Fibroblast of skin of left biceps (primary cell): ENCODE measurements at regions not wholly inside any gene's neighbourhood (a gene's known extent, or its start where the extent isn't known, plus 50 kb on each side); places are given as distances from the start of the nearest gene placed in this dataset.

ENCODE experiments used
- DNase-seq, 2 experiments: peaks; one replicate each; pipeline ENCODE4 v3.0.0-alpha.2; 2013; ENCODE audit warnings: low read depth in 2 of 2

DNA sequence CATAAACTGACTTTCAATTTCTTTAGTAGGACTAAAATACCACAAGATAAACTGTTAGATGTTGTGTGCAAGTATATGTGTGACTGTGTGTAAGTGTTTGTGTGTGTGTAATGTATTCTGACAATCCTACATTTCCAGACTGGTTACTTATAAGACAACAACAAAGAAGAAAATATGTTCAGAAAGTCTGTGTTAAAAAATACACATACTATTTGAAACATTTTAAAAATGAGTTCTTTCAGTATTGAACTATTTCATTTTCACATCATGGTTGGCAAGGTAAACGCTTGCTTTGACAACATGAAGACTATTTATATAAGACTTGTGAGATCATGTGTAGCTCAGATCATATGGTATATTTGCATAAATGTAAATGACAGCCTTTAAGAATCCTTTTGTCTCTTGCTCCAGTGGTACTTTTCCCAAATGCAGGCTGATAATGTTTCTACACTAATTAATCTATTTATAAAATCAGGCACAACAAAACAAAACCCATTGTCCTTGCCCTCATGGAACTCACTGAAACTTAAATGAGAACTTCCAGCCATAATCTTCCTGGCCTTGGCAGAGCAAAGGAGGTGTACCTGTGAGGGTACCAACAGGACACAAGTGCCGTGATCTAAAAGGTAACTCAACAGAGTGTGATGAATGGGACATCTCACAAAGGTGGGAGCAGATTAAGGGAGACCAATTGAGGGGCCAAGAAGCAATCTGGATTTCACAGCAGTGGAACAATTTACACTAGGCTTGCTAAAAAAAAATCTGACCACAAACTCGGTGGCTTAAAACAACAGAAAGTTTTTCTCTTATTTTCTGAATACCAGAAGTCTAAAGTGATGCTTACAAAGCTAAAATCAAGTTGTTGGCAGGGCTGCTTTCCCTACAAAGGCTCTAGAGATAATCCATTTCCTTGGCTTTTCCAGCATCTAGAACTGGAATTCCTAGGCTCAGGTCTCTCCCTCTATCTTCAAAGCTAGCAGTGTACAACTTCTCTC is 349.0 kb downstream of the TBC1D4 start:
- no peak for DNase-seq

DNA sequence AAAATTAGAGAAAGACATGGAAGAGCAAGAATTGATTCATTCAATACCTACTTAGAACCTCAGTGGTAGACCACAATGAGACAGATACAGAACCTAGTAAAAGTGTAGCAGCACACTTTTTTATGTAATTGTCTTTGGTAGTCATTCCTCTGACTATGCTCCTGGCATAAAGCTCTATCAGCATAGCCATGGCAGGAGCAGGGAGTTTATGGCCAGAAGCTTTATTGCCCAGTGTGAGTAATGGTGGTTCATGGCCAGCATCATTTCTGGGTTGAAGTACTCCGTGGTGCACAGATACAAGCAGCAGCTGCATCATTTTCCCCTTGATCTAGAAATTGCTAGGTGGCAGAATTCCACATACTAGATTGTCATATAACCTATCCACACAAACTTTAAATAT is 352.6 kb downstream of the TBC1D4 start:
- DNase-seq = no peak

DNA sequence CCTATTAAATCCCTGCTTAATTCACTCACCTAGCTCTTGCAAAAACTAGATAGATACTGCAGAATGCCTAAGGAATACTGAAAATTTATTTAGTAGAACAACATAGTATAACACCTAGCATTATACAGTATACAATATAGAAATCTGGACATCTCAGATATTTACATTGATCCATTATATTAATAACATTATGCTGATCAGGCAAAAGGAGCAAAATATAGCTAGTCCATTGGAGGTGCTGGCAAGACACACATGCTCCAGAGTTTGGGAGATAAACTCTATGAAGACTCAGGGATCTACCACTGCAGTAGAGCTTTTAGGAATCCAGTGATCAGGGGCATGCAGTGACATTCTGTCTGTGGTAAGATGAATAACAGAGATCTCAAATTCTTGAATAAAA is 357.6 kb downstream of the TBC1D4 start:
- no peak for DNase-seq

DNA sequence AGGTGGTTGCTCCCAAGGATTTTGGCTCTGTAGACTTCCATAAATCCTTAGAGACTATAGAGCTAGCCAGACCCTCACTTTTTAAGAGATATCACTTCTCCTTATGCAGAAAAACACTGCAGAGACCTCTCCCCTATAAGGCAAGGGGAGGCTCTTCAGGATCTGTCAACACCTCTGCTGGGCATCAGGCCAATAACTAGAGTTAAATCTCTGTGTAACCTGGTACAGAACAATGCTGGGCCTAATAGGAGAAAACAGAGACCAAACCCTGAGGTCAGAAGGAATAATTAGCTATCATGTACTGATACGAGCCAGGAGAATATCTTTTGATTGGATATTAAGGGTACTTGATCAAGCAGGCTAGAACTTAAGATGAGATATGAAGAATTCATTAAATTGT is 358.5 kb downstream of the TBC1D4 start:
- no peak for DNase-seq

DNA sequence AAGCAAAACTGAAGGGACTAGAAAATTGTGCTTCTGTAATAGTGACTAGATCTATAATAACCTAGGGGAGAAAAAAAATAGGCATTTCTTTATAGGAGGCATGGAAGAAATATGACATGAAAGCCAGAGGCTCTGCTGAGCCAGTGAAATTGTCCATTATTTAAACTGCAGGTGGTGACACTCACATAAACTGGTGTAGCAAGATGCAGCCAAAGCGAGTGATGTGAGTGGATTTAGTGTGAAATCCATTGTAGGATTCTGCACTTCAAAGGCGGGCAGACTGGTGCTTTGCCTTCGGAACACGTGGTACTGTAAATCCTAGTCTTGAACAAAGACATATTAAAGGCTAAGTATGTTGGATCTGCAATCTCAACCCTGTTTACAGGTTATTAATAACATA is 361.9 kb downstream of the TBC1D4 start:
- no peak for DNase-seq

DNA sequence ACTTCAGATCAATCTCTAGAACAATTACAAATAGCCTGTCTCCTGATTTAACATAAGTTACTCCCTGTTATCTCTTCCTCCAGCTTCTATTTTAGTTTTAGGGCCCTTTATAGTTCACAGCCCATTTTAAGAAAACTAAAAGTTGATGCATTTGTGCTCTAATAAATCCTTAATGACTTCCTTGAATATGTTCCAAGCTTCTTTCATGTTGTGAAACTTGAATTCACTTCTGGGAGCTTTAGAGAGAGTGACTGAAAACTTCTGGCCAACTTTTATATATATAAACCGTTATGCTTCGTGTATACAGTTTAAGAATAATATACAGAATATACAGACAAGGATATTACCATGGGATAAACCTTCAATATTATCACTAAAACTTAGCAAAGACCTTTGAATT is 366.8 kb downstream of the TBC1D4 start:
- no peak for DNase-seq

DNA sequence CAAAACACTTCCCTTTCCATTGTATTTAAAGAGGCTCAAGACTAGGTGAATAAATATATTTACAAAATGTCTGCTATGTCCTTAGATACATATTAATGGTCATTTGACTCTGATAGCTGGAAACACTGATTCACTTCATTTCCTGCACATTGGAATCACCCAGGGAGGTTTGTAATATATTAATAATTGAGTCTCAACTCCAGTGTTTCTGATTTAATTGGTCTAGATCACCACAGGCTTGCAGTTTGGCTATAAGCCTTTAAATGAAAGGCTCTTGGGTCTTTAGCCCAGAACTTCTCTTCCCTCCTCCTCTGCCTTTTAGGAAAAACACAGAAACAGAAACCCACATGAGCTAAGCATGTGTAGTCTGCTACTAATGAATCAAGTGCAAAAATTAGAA is 378.0 kb downstream of the TBC1D4 start:
- no peak for DNase-seq

DNA sequence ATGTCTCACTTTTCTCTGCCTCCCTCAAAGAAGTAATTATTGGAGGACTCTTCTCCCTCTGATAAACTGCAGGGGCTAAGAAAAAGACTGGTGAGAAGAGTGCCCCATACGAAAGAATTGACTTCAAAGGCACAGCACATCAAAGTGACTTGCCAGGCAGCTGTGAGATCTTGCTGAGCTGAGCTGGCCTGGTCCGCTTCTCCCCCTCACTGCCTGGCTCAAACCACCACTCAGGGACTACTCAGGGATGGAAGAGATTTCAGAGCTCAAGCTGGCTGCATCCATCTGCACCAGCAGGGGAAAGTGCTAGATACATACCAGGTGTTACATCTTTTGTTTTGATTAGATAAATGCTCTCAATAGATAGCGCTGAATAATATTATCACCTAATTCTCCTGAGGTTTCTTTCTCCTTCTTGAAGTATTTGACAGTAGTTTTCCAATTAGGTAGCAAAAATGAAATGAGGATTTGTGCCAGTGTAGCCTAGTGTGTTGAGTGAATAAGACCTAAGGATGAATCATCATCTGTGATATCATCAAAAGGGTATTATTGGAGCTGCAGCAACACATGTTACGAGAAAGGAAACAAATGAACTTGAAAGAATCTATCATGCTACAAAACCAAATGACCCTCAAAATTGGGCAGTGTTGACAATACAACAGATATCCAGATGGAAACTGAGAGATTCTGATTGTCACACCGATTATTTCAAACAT is 379.8 kb downstream of the TBC1D4 start:
- peak; percentile 6 to 10 for DNase-seq

DNA sequence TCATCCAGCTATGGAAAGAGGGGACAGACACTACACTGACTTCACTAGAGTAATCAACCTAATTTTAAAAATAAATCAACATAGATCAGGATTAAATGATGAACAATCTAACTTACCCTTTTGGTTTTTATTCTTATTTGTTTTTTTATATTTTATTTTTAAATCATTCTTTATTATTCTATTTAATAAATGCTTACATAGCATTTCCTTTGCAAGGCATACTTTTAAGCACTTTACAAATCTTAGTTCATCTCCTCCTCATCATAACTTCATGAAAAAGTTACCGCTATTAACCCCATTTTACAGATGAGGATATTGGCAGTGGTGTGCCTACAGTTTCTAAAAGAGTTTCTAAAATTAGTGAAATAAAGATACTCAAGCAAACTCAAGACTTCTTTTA is 380.6 kb downstream of the TBC1D4 start:
- no peak for DNase-seq

DNA sequence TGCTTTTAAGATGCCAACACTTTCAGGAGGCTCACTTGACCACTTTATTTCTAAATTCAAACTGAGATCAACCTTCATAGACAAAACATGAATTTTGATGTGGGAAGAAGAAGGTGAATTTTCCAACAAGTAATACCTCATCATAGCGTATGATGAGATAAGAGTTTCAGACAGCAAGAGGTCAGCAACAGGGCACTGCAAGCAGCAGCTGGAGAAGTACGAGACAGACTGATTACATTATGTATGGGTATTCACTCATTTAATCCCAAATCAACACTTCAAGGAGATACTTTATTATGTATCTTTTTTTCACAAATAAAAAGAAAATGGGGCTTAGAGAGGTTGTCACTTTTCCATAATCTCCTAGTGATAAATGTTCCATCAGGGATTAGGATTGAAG is 389.8 kb downstream of the TBC1D4 start:
- no peak for DNase-seq

DNA sequence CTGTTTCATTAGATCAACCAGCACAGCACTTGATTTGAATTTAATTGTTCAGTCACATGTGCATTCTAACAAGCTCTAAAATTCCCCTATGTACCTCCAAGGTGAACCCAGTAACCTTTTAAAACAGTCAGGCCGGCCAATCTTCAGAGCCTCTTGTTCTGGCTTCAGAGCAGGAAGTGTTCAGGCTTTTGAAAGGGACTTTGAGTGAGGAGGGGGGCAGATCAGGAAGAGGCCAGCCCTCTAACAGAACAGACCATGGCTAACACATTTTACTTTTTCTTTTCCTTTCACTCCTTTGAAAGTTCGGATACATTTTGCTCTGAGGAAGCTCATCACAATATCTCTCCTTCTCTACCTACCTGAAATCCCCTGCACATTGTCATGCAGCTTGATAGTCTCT is 390.3 kb downstream of the TBC1D4 start:
- no peak for DNase-seq

DNA sequence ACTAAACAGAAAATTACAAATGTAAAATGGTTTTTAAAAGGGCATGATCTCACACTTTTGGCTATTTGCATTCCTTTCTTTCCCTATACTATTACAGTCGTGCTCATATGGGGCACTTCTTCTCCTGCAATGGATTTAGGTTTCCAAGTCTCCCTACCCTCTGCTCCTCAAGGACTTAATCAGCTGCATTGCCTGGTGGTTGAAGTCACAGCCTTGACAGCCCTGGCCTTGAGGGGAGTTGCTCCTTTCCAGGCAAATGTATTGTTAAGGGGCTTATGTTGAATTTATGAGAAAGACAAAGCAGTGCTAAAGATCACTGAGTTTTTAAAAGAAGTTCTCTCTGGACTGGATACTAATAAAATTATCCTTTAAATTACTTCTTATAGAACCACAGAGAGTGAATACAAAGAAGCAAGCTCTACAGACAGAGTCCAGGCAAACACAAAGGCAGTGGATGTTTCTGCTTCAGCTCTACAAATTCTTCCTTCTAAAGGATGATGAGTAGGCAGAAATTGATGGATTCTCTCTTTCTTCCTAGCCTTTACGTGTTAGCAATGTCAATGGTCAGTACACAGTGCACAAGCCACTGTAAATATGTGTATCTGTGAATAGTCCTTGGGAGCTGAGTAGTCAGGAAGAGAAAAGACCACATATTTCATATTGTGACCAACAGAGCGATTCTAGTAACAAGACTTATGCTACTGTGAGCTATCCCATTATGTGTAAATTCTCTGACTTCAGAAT is 390.9 kb downstream of the TBC1D4 start:
- DNase-seq = no peak

DNA sequence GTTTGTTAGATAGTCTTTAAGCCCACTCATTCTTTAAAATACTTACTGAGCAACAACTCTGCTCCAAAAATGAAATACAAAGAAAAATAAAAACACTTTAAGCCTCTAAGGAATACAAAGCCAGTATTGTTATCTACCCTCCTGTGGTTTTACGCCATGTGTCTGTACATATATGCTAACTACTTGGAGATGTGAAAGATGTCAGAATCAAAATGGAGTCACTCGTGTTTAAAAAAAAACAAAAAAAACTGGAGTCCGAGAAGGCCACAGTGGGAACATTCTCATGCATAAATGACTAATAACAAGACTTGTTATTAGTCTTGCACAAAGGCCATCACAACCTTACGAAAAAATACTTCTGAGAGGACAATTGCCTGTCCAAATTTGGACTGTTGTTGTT is 393.1 kb downstream of the TBC1D4 start:
- DNase-seq = no peak

DNA sequence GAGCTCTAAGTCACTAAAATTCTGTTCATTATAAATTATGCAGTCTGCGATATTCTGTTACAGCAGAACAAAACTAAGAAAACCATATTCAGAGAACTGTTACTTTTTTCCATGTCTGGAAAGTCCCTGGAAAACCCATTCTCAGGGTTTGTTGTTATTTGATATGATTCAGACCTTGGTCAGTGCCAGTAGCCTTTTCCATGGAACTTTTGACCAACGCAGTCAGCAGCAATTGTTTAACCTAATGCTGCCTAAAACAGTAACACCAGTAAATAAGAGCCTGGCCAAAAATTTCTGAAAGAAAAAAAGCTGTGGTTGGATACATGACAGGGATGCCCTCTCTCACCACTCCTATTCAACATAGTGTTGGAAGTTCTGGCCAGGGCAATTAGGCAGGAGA is 402.7 kb downstream of the TBC1D4 start:
- DNase-seq = no peak

DNA sequence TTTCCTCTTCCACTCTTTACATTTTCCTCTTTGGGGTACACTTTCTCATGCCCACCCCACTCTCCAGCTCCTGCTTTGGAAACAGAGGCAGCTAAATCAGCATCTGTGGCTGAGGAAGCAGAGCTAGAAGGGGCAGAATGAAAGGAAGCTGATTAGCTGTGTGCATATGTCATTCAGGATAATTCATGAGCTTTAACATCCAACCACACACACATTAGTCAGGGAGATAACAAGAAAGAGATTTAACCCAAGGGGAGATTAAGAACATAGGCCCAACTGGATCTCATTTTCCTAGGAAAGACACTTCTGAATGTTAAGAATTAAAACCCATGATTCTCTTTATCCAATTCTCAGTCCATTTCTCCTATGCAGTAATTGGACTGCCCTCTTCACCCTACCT is 405.5 kb downstream of the TBC1D4 start:
- no peak for DNase-seq

DNA sequence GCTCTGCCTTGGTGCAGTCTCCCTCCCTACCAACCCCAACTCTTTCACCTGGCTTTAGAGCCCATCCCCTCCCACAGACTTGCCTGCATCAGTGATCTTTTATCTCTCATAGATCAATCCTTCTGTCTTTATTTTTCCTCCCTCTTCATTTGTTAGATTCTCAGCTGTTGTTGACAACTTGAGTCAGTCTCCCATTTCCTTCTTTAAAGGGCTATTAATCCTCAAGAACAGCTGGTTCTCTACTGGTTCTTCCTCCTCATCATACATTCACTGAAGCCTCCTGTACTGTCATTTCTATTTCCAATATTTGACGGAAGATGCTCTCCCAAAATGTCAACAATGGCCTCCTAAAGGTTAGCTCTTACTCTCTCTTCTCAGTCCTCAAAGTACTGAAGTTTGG is 408.2 kb downstream of the TBC1D4 start:
- no peak for DNase-seq

DNA sequence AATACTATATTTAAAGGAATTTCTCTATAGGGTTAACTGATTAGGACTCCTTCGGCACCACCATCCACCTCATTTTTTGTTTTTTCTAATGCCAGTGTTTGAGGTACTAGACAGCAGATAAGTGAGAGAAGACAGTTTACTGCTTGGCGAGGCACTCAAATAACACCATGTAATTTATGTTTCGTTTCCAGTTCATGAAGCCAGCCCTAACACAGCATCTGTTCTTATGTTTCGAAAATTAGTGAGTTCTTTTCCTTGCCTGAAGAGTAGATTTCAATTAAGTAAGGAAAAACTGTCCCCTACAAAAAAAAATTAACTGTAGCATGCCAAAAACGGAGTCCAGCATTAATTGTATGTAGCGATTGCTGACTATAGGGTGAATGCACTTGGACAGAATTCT is 409.1 kb downstream of the TBC1D4 start:
- no peak for DNase-seq

DNA sequence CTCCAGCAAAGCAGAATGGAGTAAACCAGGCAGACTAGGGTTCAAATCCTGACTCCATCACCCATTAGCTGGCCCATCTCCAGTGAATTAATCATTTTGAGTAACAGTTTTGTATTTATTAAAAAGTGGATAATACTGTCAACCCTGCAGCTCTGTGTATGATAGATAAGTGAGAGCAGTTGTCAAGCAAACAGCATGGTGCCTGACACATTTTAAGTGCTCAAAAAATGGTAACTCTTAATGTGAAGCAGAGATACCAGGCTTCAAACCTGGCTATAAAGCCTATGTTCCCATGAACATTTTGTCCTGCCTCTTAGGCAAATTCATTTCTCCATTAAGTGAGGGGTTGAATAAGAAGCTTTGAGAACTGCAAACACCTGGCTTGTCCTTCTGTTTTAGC is 409.6 kb downstream of the TBC1D4 start:
- DNase-seq = no peak

DNA sequence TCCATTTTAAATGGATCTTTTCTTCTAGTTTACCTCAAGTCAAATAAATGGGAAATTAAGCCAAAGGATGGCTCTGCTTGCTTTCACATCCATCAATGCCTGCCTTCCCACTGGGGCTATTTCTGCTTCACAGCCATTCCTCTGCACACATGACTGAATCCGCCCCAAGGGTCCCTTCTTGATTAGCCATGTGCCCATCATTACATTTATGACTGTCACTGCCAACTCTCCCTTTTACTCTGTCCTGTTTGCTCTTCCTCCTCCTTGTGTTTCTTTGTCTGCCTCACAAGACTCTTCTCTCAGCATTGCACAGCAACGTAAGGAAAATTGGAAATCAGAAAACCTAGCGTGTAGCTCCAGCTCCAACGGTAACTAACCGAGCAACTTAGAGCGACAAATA is 410.2 kb downstream of the TBC1D4 start:
- no peak for DNase-seq

DNA sequence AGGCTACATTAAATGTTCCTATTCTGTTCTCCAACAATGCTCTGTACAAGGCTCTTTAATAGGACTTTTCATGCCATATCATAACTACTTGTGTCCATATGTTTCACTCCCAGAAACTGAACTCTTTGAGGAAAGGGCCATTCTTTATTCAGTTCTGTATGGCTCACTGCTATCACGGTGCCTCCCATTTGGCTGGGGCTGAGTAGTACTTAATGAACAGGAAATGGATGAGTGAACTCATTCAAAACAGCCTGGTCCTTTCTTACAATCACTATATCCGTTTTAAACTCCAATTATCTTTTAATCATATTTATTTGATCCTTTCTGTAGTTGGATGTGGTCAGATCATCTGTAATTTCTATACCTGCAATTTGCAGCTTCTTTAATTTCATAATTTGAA is 410.6 kb downstream of the TBC1D4 start:
- DNase-seq = no peak

DNA sequence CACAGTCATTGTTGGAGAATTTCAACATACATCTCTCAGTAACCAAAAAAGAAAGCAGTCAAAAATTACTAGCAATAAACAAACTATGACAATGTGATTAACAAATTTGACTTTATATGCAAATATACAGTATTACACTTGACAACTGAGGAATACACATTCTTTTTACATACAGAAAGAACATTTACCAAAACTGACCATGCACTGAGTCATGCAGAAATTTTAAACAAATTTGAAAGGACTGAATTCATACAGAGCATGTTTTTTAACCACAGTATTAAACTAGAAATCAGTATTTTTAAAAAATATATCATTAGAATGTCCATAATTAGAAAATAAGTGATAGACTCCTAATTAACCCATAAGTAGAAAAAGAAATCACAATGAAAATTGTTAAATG is 420.1 kb downstream of the TBC1D4 start:
- DNase-seq = no peak

DNA sequence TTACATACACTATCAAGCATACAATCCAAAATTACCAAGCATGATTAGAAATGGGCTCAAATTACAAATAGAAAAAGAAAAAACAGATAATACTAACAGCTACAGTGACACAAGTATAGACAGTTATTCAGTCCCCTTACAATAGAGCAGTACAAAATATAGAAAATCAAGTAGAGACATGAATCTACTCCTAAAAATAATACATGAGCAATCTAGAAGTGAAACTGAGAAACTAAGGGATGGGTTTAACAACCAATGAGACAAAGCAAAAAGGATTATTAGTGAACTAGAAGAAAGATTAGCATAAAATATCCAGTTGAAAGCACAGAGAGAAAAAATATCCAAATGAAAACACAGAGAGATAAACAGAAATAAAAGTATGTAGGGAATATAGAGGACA is 426.7 kb downstream of the TBC1D4 start:
- no peak for DNase-seq

DNA sequence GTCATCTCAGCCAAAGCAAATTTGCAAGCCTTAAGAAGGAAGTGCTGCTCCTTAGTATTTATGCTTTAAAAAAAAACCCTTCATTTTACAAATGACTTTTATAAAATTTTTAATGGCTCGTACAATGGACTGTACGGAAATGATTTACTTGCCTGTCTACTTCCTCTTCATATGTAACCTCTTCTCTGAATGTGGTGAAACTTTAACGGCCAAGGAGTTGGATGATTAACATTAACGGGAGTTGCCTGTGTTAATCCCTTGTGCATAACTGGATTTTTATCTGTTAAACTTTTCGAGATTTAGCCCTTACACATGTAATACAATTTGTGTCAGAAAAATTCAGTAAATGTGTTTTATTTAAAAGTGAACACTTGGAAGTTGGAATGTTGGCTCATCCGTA is 429.4 kb downstream of the TBC1D4 start:
- DNase-seq = no peak
